GM18508 (cell line): ENCODE measurements at regions not wholly inside any gene's neighbourhood (a gene's known extent, or its start where the extent isn't known, plus 50 kb on each side); places are given as distances from the start of the nearest gene placed in this dataset.
"Not testable (repeated sequence)": the region's sequence is repeated elsewhere in the genome, so short reads cannot be mapped to it uniquely, and the experiment has no call there.

Experiments used
- ATAC-seq: cut with Tn5 transposase; IDR thresholded peaks from one replicate; pipeline ENCODE4 v1.9.1; 2021; ENCODE audit warnings: moderate number of reproducible peaks; ENCODE audit not compliant: insufficient read depth, unreplicated experiment

DNA sequence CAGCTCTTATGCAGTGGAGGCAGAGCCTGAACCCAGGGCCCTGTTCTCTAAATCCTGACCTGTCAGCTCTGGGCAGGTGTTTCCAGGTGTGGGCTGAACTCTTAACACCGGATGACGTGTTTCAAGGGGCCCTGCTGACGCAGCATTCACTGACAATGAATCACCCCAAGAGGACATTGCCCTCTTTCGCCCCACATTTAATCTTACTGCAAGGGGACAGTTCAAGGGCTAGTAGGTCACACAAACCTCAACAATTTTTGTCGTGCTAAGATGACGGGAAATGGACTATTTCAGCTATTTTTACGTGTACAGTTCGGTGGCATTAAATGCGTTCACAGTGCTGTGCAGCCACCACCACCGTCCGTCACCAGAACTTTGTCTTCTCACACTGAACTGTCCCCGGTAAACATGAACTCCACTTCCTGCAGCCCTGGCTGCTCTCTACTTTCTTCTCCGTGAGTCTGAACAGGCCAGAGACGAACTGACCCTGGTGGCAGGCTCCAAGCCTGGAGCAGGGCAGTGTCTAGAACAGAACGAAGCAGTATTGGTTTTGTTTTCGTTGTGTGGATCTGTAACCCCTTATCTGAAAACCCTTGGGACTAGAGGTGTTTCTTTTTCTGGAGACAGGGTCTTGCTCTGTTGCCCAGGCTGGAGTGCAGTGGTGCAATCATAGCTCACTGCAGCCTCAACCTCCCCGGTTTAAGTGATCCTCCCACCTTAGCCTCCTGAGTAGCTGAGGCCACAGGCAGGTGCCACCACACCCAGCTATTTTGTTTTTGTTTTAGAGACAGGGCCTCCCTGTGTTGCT is 88.4 kb upstream of the CIBAR2 start:
- no peak for ATAC-seq

GRCh38 chr16:85201574-85201973 is 89.3 kb upstream of the CIBAR2 start:
- ATAC-seq, result no peak

DNA sequence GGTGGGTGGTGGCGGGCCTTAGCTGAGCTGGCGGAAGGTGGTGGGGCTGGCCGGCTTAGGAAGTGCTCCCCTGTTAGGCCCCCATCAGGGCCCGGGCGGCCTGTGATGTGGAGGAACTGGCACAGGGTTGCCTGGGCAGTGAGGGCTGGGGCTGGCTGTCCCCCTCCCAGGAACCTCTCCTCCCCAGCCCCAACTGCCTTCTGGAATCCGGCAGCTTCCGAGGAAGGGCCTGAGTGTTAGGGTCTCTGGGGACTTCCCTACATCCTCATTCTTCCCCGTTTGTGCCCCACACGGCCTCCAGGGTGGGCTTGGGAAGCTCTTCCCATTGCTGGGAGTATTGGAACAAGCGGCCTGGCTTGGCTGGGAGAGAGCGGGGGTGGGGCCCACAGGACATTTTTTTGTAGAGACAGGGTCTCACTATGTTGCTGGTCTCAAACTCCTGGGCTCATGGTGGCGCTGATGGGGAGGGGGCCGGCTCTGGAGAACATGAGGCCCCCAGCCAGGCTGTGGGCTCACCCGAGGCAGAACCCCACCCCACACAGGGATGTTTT is 89.9 kb upstream of the CIBAR2 start:
- no peak for ATAC-seq

DNA sequence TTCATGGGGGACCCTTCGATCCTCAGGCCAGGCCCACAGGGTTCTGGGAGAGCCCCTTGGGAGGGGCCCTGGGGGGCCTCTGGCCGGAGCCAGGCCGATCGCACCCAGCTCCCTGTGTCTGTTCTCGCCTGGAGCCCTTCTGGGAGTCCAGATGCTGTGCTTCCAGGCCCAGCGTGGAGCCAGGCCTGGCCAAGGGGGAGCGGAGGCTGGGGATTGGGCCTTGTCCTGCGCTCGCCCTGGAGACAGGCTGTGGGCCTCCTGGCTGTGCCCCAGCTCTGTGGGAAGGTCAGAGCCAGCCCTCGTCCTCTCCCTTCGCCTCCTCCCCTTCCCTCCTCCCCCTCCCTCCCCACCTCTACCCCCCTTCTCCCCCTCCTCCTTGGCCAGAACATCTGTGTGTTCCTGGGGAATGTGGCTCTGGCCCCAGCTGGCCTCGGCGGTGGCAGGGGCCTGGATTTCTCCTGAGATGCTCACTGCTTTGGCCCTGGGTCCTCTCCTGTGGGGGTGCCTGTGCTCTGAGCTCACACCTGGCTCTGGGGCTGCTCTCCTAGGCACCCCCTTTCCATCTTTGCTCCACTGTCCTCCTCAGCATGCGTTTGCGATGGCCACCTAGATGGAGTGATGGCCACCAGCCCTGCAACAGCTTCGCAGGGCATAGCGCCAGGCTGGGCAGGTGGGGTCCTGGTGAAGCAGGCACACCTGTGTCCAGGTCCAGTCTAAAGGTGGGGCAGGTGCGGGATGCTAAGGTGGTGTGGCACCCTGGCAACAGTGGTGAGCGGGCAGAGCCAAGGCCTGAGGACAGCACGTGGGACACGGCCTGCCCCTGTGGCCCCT is 90.6 kb upstream of the CIBAR2 start:
- ATAC-seq, result no peak

- no peak for ATAC-seq
Measured at GRCh38 chr16:85203462-85203813, 91.2 kb upstream of the CIBAR2 start.

DNA sequence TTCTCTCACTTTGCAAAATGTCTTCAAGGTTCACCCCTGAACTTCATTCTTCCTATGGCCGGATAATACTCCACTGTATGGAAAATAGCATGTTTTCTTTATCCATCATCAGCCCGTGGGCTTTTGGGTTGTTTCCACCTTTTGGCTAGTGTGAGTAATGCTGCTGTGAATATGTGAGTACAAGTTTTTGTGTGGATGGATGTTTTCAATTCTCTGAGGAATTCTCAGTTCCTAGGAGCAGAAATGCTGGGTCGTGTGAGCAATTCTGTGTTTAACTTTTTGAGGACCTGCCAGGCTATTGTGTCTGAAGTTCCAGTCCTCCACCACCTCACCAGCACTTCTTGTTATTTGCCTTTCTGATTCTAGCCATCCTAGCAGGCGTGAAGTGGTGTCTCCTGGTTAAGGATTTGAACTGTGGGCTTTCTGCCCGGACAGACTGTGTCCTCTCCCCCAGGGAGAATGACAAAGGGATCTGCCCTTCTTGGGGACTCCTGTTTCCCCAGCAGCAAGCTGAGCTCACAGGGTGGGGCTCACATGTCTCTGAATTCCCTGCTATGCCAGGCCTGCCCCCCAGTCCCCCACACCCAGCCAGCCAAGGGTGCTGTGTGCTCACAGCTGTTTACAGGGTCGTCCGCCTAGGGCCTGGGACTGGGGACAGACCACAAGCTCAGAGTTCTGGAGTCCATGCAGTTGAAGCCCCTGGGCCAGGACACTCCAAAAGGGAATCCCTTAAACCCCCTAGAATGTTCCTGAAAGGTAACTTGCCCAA is 92.2 kb upstream of the CIBAR2 start:
- ATAC-seq, result no peak

GRCh38 chr16:85205257-85205656 is 93.0 kb upstream of the CIBAR2 start:
- ATAC-seq, result not testable (repeated sequence)

DNA sequence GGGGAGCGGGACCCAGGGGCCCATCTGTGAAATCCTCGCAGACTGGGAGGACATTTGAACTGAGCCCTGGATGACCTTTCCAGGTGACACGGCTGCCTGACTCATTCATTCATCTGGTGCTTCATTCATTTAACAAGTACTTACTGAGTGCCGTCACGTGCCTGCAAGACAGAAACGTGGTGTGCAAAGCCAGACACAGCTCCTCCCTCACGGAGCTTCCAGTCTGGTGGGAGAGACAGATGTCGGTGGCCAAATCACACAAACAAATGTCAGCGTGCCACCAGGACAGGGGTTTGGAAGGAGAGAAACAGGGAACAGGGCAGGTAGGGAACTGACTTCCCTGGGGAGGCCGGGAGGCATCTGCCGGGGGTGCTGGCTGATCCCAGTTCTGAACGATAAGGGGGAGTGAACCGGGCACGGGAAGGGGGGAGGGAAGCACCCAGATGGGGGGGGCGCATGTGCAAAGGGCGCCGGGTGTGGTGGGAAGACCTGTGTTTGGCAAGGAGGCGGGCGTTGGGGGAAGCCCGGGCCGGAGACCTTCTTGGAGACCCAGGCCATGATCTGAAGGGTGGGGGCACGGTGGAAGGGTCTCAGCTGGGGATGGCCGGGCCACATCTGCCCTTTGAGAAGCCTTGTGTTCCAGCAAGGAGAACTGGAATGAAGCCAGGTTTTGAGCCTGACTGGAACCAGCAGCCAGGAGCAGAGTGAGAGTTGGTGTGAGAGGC is 93.6 kb upstream of the CIBAR2 start:
- no peak for ATAC-seq

DNA sequence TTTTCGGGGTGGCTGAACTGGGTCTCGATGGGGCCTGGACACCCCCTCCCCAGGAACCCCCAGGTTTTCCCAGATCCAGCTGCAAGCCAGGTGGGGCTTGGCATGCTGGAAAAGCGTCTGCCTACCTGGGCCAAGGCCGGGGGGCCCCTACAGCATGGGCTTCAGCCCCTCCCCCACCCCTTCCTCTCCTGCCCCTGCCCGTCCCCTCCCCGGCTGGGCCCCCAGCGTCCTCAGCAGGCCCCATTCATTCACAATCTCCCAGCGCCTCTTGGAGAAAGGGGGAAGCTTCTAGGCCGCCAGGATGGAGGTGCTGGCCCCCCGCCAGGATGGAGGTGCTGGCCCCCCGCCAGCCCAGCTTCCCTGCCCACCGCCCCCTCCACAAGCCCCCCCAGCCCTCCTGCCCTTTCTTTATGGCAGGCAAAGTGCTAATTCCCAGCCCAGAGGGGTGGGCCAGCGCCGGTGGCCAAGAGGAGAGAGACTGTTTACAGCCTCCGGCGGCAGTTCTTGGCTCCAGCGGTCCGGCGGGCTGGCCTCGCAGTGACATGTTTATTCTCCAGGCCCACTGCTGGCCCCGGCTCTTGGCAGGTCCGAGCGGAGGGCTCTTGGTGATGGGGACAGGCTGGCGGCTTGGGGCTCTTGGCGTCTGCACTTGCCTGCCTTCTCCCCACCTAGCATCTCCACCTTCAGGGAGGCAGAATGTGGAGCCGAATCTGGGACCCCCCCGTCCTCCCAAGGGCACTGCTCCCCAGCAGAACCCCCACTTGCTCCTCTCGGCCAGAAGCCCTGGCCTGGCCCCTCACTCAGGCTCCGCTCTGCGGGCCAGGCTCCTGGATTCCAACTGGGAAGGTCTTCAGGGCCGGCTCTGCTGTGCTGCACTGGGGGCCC is 94.4 kb upstream of the CIBAR2 start:
- no peak for ATAC-seq

DNA sequence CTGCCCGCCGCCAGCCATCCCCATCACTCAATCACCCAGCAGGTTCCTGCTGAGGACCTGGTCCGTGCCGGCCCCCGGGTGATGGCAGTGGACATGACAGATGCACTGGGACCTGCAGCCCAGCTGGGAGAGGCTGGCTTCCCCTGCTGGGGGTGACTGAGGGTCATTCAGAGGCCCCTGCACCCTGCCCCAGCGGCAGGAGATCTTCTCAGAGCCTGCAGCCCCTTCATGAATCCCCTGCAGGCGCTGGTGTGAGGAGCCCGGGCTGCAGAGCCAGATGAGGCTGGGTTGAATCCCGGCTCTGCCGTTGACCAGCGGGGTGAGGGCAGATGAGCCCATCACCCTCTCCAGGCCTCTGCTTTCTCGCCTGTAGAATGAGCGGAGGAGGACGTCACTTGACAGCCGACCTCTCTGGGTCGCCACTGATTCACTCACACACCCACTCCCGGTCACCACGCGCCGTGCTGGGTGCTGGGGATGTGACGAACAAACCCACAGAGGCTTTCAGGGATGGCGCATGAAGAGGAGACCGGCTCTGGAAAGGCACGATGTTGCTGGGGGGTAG is 95.2 kb upstream of the CIBAR2 start:
- no peak for ATAC-seq

- no peak for ATAC-seq
Measured at GRCh38 chr16:85208181-85208580, 95.9 kb upstream of the CIBAR2 start.

DNA sequence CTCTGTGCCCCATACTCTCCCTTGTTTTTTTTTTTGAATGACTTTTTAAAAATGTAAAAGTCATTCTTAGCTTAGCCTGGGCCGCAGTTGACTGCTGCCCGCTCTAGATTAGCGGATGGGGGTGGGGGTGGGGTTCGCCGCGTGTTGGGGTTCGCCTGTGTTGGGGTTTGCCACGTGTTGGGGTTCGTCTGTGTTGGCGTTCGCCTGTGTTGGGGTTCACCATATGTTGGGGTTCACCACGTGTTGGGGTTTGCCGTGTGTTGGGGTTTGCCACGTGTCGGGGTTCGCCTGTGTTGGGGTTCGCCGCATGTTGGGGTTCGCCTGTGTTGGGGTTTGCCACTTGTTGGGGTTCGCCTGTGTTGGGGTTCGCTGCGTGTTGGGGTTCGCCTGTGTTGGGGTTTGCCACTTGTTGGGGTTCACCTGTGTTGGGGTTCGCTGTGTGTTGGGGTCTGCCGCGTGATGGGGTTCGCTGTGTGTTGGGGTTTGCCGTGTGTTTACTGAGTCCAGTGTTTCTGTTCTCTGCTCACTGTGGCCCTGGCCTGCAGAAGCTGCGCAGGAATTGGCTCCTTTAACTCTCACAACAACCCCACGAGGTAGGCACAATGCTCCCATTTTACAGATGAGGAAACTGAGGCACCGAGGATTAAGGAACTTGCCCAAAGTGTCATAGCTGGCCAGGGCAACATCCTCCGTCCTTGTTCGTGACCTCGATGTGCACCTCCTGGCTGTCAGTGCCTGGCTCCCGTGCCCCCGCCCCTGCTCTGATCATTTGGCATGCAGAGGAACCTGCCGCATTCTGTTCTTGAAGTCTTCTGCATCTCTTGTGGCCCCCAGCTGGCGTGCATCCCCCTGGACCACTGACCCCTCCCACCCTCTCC is 96.6 kb upstream of the CIBAR2 start:
- ATAC-seq, result no peak

DNA sequence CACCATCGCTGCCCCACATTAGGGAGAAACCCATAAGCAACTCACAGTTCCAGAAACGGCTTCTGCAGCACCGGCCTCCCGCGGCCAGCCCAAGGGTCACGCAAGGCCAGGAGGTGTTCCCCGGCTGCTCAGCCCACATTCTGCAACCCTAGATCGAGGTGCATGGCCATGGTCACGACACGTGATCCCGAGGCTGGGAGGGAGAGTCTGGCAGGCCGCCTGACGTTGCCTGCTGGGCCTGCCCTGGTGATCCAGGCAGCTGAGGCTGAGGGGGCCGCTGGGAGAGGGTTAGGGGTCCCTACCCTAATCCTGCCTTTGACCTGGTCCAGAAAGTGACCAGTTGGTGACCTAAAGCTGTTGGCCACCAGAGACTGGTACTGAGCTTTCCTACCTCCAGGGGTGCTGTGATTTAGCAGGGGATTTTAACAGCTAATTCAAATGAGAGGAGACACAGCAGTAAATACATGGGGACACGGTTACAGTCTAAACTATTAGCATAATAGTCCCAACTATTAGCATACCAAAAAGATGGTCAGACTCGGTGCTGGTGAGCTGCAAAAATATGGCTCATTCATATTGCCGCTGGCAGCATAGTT is 97.4 kb upstream of the CIBAR2 start:
- ATAC-seq, result no peak

DNA sequence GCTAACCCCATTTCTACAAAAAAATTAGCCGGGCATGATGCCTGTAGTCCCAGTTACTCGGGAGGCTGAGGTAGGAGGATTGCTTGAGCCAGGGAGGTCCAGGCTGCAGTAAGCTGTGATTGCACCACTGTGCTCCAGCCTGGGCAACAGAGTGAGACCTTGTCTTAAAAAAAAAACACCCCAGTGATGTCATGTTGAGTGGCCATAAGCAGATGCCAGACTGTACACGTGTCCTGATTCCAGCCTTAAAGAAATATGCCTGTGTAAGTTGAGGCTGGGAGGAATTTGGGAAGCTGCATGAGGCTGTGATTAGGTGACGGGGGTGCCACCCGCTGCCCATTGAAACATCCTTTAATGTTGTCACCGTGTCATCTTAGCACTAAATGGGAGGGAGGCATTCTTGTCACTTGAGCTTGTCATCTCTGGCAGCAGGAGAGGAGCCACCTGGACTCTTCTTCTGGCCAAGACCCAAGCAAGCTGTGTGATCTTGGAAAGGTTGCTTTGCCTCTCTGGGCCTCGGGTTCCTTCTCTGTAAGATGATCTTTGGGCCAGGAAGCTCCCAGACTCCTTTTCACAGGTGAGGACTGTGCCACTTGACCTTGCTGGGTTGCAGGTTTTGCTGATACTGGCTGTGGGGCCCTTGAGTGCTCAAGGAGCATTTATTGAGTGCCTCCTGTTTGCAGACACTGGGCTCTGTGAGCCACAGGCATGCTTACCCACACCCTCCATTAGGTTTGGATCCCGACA is 98.3 kb upstream of the CIBAR2 start:
- no peak for ATAC-seq

- no peak for ATAC-seq
Measured at GRCh38 chr16:85211271-85211801, 99.1 kb upstream of the CIBAR2 start.

- ATAC-seq, result no peak
Measured at GRCh38 chr16:85213926-85214675, 101.8 kb upstream of the CIBAR2 start.
